ENCODE measurements at regions not wholly inside any gene's neighbourhood (a gene's known extent, or its start where the extent isn't known, plus 50 kb on each side); places are given as distances from the start of the nearest gene placed in this dataset.

GRCh38 chr13:100754459-100754858 is 79.9 kb upstream of the TMTC4 start:
- DNase-seq = no peak

GRCh38 chr13:100753376-100753775 is 78.8 kb upstream of the TMTC4 start:
- peak; percentile 1 for DNase-seq

- DNase-seq = no peak
Measured at GRCh38 chr13:100751826-100752225, 77.2 kb upstream of the TMTC4 start.

- DNase-seq = no peak
Measured at GRCh38 chr13:100746953-100747683, 72.5 kb upstream of the TMTC4 start.

- DNase-seq = no peak
Measured at GRCh38 chr13:100738176-100738855, 63.7 kb upstream of the TMTC4 start.

GRCh38 chr13:100735494-100735893 is 60.9 kb upstream of the TMTC4 start:
- no peak for DNase-seq

GRCh38 chr13:100734194-100734720 is 59.7 kb upstream of the TMTC4 start:
- no peak for DNase-seq

- DNase-seq = no peak
Measured at GRCh38 chr13:100733261-100733660, 58.7 kb upstream of the TMTC4 start.

- DNase-seq = no peak
Measured at GRCh38 chr13:100728201-100728600, 53.6 kb upstream of the TMTC4 start.

- DNase-seq = no peak
Measured at GRCh38 chr13:100725472-100725871, 50.9 kb upstream of the TMTC4 start.

- no peak for DNase-seq
Measured at GRCh38 chr13:100724568-100724967, 50.0 kb upstream of the TMTC4 start.

Data from fibroblast of upper back skin (primary cell).